WTC11 (cell line): ENCODE measurements at regions not wholly inside any gene's neighbourhood (a gene's known extent, or its start where the extent isn't known, plus 50 kb on each side); places are given as distances from the start of the nearest gene placed in this dataset.

Experiments
- ATAC-seq: fragments of 200-7000 bp; cut with Tn5 transposase; 2 replicates; pipeline ENCODE4 v1.10.0; 2021; ENCODE audit warnings: mild to moderate bottlenecking, moderate library complexity
- CTCF ChIA-PET: fragments of 300-600 bp; sonication (Branson Sonifier 250); formaldehyde crosslinking; loops from one replicate; lab custom pipeline; 2021; ENCODE audit warnings: antibody characterized with exemption; lab: Charles Lee
- POLR2A ChIA-PET: fragments of 350-600 bp; sonication (Branson Sonifier 250); formaldehyde crosslinking; loops from one replicate; lab custom pipeline; 2021; ENCODE audit warnings: antibody characterized with exemption; lab: Charles Lee
- DNase-seq: peaks from one replicate; pipeline ENCODE4 v3.0.0; 2021; ENCODE audit warnings: low spot score
- H3K27ac Mint-ChIP-seq: 2 replicates; pipeline ENCODE4 v1.8.0; 2021; ENCODE audit warnings: mixed read lengths
- H3K27me3 Mint-ChIP-seq: 2 replicates; pipeline ENCODE4 v1.8.0; 2021; ENCODE audit warnings: low read depth, mild to moderate bottlenecking, moderate library complexity, mixed read lengths
- H3K36me3 Mint-ChIP-seq: 2 replicates; pipeline ENCODE4 v1.8.0; 2021; ENCODE audit warnings: mixed read lengths
- H3K4me1 Mint-ChIP-seq: 2 replicates; pipeline ENCODE4 v1.8.0; 2022; ENCODE audit warnings: mixed read lengths
- H3K4me3 Mint-ChIP-seq: 2 replicates; pipeline ENCODE4 v1.8.0; 2021; ENCODE audit warnings: mild to moderate bottlenecking, moderate library complexity, mixed read lengths
- H3K9me3 Mint-ChIP-seq: 2 replicates; pipeline ENCODE4 v1.8.0; 2021; ENCODE audit warnings: mixed read lengths
- CREM ChIP-seq: sonication (generic); formaldehyde crosslinking; IDR thresholded peaks from 2 replicates; pipeline ENCODE4 v1.8.1; 2022; ENCODE audit warnings: mild to moderate bottlenecking, missing genetic modification reagents, moderate library complexity
- CTCF ChIP-seq: fragments of 200-600 bp; IDR thresholded peaks from 2 replicates; pipeline ENCODE4 v1.8.0; 2022; ENCODE audit warnings: antibody characterized with exemption
- E2F5 ChIP-seq: sonication (generic); formaldehyde crosslinking; IDR thresholded peaks from 2 replicates; pipeline ENCODE4 v1.8.1; 2022; ENCODE audit warnings: mild to moderate bottlenecking, moderate library complexity, missing genetic modification reagents
- GABPB1 ChIP-seq: sonication (generic); formaldehyde crosslinking; IDR thresholded peaks from 2 replicates; pipeline ENCODE4 v1.8.1; 2023; ENCODE audit warnings: mild to moderate bottlenecking, missing genetic modification reagents
- GRHL2 ChIP-seq: fragments of 250-450 bp; sonication (Bioruptor Pico); IDR thresholded peaks from 2 replicates; pipeline ENCODE4 v1.8.0; 2022; ENCODE audit warnings: mild to moderate bottlenecking, moderate library complexity; ENCODE audit not compliant: insufficient replicate concordance, severe bottlenecking
- HMGA2 ChIP-seq: fragments of 250-450 bp; sonication (Bioruptor Pico); IDR thresholded peaks from 2 replicates; pipeline ENCODE4 v1.4.0; 2021; ENCODE audit warnings: mild to moderate bottlenecking, moderate library complexity
- JUN ChIP-seq: sonication (generic); formaldehyde crosslinking; IDR thresholded peaks from 2 replicates; pipeline ENCODE4 v1.8.0; 2023; ENCODE audit warnings: mild to moderate bottlenecking, missing genetic modification reagents
- MLX ChIP-seq: sonication (generic); formaldehyde crosslinking; IDR thresholded peaks from 2 replicates; pipeline ENCODE4 v1.8.1; 2023; ENCODE audit warnings: mild to moderate bottlenecking, missing genetic modification reagents, moderate library complexity
- NFYB ChIP-seq: sonication (generic); formaldehyde crosslinking; conservative IDR thresholded peaks from 2 replicates; pipeline ENCODE4 v1.8.0; 2022; ENCODE audit warnings: low read depth, missing genetic modification reagents
- NR1H2 ChIP-seq: sonication (generic); formaldehyde crosslinking; IDR thresholded peaks from 2 replicates; pipeline ENCODE4 v1.9.0; 2021; ENCODE audit warnings: mild to moderate bottlenecking, moderate library complexity, missing genetic modification reagents
- NR3C1 ChIP-seq: sonication (generic); formaldehyde crosslinking; conservative IDR thresholded peaks from 2 replicates; pipeline ENCODE4 v1.8.1; 2023; ENCODE audit warnings: low read depth, mild to moderate bottlenecking, missing genetic modification reagents
- OVOL2 ChIP-seq: fragments of 250-450 bp; sonication (Bioruptor Pico); IDR thresholded peaks from 2 replicates; pipeline ENCODE4 v1.9.0; 2021; ENCODE audit warnings: mild to moderate bottlenecking, borderline replicate concordance
- RORB ChIP-seq: fragments of 250-450 bp; sonication (Bioruptor Pico); IDR thresholded peaks from 2 replicates; pipeline ENCODE4 v1.9.0; 2021; ENCODE audit warnings: mild to moderate bottlenecking
- SP1 ChIP-seq: sonication (generic); formaldehyde crosslinking; conservative IDR thresholded peaks from 2 replicates; pipeline ENCODE4 v1.8.1; 2022; ENCODE audit warnings: missing genetic modification reagents
- TEAD1 ChIP-seq: sonication (generic); formaldehyde crosslinking; IDR thresholded peaks from 2 replicates; pipeline ENCODE4 v1.8.0; 2022; ENCODE audit warnings: mild to moderate bottlenecking, missing genetic modification reagents
- ZNF138 ChIP-seq: sonication (generic); formaldehyde crosslinking; conservative IDR thresholded peaks from 2 replicates; pipeline ENCODE4 v1.8.1; 2022; ENCODE audit warnings: mild to moderate bottlenecking, moderate library complexity, missing genetic modification reagents
- ZNF219 ChIP-seq: sonication (generic); formaldehyde crosslinking; IDR thresholded peaks from 2 replicates; pipeline ENCODE4 v1.8.0; 2023; ENCODE audit warnings: missing genetic modification reagents, mild to moderate bottlenecking, borderline replicate concordance
- ZNF232 ChIP-seq: sonication (generic); formaldehyde crosslinking; IDR thresholded peaks from 2 replicates; pipeline ENCODE4 v1.8.0; 2022; ENCODE audit warnings: mild to moderate bottlenecking, missing genetic modification reagents
- ZNF317 ChIP-seq: sonication (generic); formaldehyde crosslinking; IDR thresholded peaks from 2 replicates; pipeline ENCODE4 v1.8.1; 2023; ENCODE audit warnings: low read depth, mild to moderate bottlenecking, moderate library complexity, missing genetic modification reagents, borderline replicate concordance
- ZNF416 ChIP-seq: fragments of 250-450 bp; sonication (Bioruptor Pico); IDR thresholded peaks from 2 replicates; pipeline ENCODE4 v1.9.0; 2021; ENCODE audit warnings: mild to moderate bottlenecking, inconsistent platforms
- ZNF532 ChIP-seq: fragments of 250-450 bp; sonication (Bioruptor Pico); IDR thresholded peaks from 2 replicates; pipeline ENCODE4 v1.9.0; 2021; ENCODE audit warnings: mild to moderate bottlenecking, borderline replicate concordance
- ZNF671 ChIP-seq: fragments of 250-450 bp; sonication (Bioruptor Pico); IDR thresholded peaks from 2 replicates; pipeline ENCODE4 v1.8.0; 2021; ENCODE audit warnings: mild to moderate bottlenecking
- TF ChIP-seq, protein P1 (sequence below): fragments of 250-450 bp; sonication (Bioruptor Pico); IDR thresholded peaks from 2 replicates; pipeline ENCODE4 v1.9.0; 2021; ENCODE audit warnings: mild to moderate bottlenecking
- TF ChIP-seq, protein P2 (sequence below): fragments of 250-450 bp; sonication (Bioruptor Pico); IDR thresholded peaks from 2 replicates; pipeline ENCODE4 v2.1.2; 2022; ENCODE audit warnings: mild to moderate bottlenecking, moderate library complexity

GRCh38 chr4:136036744-136037143 lies 1495.5 kb downstream of the PCDH18 start:
- TF ChIP-seq GABPB1 (CRISPR knock-in tag) (no peak), ZNF138 (CRISPR knock-in tag) (no peak), ZNF219 (CRISPR knock-in tag) (no peak), NFYB (no peak), OVOL2 (no peak), GRHL2 (CRISPR knock-in tag) (no peak), ZNF317 (CRISPR knock-in tag) (no peak), MLX (CRISPR knock-in tag) (no peak), NR3C1 (CRISPR knock-in tag) (no peak), ZNF671 (no peak), CTCF (no peak), HMGA2 (CRISPR knock-in tag) (no peak)
- TF ChIP-seq, protein P1, sequence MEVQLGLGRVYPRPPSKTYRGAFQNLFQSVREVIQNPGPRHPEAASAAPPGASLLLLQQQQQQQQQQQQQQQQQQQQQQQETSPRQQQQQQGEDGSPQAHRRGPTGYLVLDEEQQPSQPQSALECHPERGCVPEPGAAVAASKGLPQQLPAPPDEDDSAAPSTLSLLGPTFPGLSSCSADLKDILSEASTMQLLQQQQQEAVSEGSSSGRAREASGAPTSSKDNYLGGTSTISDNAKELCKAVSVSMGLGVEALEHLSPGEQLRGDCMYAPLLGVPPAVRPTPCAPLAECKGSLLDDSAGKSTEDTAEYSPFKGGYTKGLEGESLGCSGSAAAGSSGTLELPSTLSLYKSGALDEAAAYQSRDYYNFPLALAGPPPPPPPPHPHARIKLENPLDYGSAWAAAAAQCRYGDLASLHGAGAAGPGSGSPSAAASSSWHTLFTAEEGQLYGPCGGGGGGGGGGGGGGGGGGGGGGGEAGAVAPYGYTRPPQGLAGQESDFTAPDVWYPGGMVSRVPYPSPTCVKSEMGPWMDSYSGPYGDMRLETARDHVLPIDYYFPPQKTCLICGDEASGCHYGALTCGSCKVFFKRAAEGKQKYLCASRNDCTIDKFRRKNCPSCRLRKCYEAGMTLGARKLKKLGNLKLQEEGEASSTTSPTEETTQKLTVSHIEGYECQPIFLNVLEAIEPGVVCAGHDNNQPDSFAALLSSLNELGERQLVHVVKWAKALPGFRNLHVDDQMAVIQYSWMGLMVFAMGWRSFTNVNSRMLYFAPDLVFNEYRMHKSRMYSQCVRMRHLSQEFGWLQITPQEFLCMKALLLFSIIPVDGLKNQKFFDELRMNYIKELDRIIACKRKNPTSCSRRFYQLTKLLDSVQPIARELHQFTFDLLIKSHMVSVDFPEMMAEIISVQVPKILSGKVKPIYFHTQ (CRISPR knock-in tag): no peak
- Mint-ChIP-seq H3K4me1 (peaks cover 14% of the 10 kb centered on the region), H3K36me3 (no peaks in the 10 kb centered on the region), H3K4me3 (no peak overlapping the region), H3K27ac (no peak overlapping the region), H3K27me3 (no peaks in the 10 kb centered on the region), H3K9me3 (peaks cover 4% of the 10 kb centered on the region; the same call in 1 of the 2 replicates)
- no peak for DNase-seq
- ATAC-seq: no peak
- POLR2A ChIA-PET: no interaction called here
- CTCF ChIA-PET: interaction anchor here (0.7 kb wide), 1 partner anchor 183 kb away, joined by 3 read pairs; no protein-coding TSS in a partner anchor

DNA sequence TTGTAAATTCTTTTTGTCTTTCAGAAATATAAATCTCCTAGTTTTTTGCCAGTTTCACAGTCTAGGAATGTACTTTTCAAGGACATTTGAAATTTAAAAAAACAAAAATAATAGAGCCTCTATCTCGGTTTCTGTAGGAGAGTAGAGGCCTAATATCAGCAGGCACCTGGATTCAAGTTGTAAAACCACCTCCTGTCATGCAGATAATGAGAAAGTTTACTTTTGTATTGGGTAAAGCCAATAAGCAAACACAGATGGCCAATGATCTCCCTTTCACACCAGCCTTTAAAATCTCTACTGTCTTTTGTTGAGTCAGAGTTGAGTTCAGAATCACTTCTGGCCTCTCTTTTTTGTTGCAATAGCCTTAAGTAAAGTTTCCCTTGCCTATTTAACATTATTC lies 1499.9 kb downstream of the PCDH18 start:
- Mint-ChIP-seq H3K27me3 (no peaks in the 10 kb centered on the region), H3K27ac (peak overlapping the region; percentile 60; the same call in 1 of the 2 replicates), H3K4me1 (peaks cover 14% of the 10 kb centered on the region), H3K36me3 (peaks cover 6% of the 10 kb centered on the region; the same call in 1 of the 2 replicates), H3K9me3 (peaks cover 10% of the 10 kb centered on the region), H3K4me3 (no peak overlapping the region)
- ChIA-PET POLR2A (no interaction called here), CTCF (no interaction called here)
- ATAC-seq (peak; percentile 59), DNase-seq (no peak)
- TF ChIP-seq MLX (CRISPR knock-in tag): no peak
- no peak for TF ChIP-seq TEAD1
- no peak for TF ChIP-seq ZNF317 (CRISPR knock-in tag)
- TF ChIP-seq, protein P2, sequence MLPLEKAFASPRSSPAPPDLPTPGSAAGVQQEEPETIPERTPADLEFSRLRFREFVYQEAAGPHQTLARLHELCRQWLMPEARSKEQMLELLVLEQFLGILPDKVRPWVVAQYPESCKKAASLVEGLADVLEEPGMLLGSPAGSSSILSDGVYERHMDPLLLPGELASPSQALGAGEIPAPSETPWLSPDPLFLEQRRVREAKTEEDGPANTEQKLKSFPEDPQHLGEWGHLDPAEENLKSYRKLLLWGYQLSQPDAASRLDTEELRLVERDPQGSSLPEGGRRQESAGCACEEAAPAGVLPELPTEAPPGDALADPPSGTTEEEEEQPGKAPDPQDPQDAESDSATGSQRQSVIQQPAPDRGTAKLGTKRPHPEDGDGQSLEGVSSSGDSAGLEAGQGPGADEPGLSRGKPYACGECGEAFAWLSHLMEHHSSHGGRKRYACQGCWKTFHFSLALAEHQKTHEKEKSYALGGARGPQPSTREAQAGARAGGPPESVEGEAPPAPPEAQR: no peak
- no peak for TF ChIP-seq CREM (CRISPR knock-in tag)
- TF ChIP-seq ZNF532 (CRISPR knock-in tag): no peak
- no peak for TF ChIP-seq HMGA2 (CRISPR knock-in tag)
- no peak for TF ChIP-seq RORB (CRISPR knock-in tag)
- no peak for TF ChIP-seq NR1H2
- TF ChIP-seq JUN (CRISPR knock-in tag): no peak
- no peak for TF ChIP-seq NR3C1 (CRISPR knock-in tag)
- TF ChIP-seq ZNF416 (CRISPR knock-in tag): no peak
- TF ChIP-seq SP1 (CRISPR knock-in tag): no peak
- TF ChIP-seq ZNF232 (CRISPR knock-in tag): no peak
- TF ChIP-seq E2F5 (CRISPR knock-in tag): no peak
- no peak for TF ChIP-seq ZNF138 (CRISPR knock-in tag)
